ENCODE measurements at regions not wholly inside any gene's neighbourhood (a gene's known extent, or its start where the extent isn't known, plus 50 kb on each side); places are given as distances from the start of the nearest gene placed in this dataset.

GRCh38 chr4:79623021-79623870 lies 215.2 kb upstream of the GK2 start:
- peak; percentile 3 for DNase-seq (ENCODE audit: low read depth)
- no peak for TF ChIP-seq CTCF (conservative IDR thresholded peaks at IDR 0.05; ENCODE audit: low read depth, low read length)
- no peak overlapping the region for H3K4me3 ChIP-seq (ENCODE audit: low read depth, low read length)

GRCh38 chr4:79621061-79621460 lies 213.0 kb upstream of the GK2 start:
- H3K4me3 ChIP-seq (ENCODE audit: low read depth, low read length), result no peak overlapping the region
- DNase-seq (ENCODE audit: low read depth), result no peak
- TF ChIP-seq CTCF (conservative IDR thresholded peaks at IDR 0.05; ENCODE audit: low read depth, low read length), result no peak

- no peak overlapping the region for H3K4me3 ChIP-seq (ENCODE audit: low read depth, low read length)
- DNase-seq (ENCODE audit: low read depth), result no peak
- no peak for TF ChIP-seq CTCF (conservative IDR thresholded peaks at IDR 0.05; ENCODE audit: low read depth, low read length)
Observed at GRCh38 chr4:79620617-79621016, 212.6 kb upstream of the GK2 start.

GRCh38 chr4:79613269-79613935 lies 205.4 kb upstream of the GK2 start:
- no peak overlapping the region for H3K4me3 ChIP-seq (ENCODE audit: low read depth, low read length)
- no peak for TF ChIP-seq CTCF (conservative IDR thresholded peaks at IDR 0.05; ENCODE audit: low read depth, low read length)
- no peak for DNase-seq (ENCODE audit: low read depth)

GRCh38 chr4:79611026-79611425 lies 203.0 kb upstream of the GK2 start:
- no peak for TF ChIP-seq CTCF (conservative IDR thresholded peaks at IDR 0.05; ENCODE audit: low read depth, low read length)
- H3K4me3 ChIP-seq (ENCODE audit: low read depth, low read length), result no peak overlapping the region
- DNase-seq (ENCODE audit: low read depth), result no peak

- no peak for TF ChIP-seq CTCF (conservative IDR thresholded peaks at IDR 0.05; ENCODE audit: low read depth, low read length)
- no peak for DNase-seq (ENCODE audit: low read depth)
- no peak overlapping the region for H3K4me3 ChIP-seq (ENCODE audit: low read depth, low read length)
Observed at GRCh38 chr4:79609817-79610216, 201.8 kb upstream of the GK2 start.
